ENCODE measurements at regions not wholly inside any gene's neighbourhood (a gene's known extent, or its start where the extent isn't known, plus 50 kb on each side); places are given as distances from the start of the nearest gene placed in this dataset.

- Histone ChIP-seq H3K4me1 (ENCODE audit: insufficient read depth, low read length, severe bottlenecking) (no peaks in the 10 kb centered on the region), H3K79me2 (ENCODE audit: insufficient read depth, low read length) (no peaks in the 10 kb centered on the region), H3K9me2 (ENCODE audit: low read depth, low read length) (no peaks in the 10 kb centered on the region), H3K4me3 (ENCODE audit: low read depth, low read length, poor library complexity, severe bottlenecking) (no peak overlapping the region), H3F3A (ENCODE audit: insufficient read depth, low read length) (no peaks in the 10 kb centered on the region), H3K27ac (ENCODE audit: low read depth, low read length, poor library complexity, severe bottlenecking) (no peak overlapping the region), H3K4me2 (ENCODE audit: low read length) (no peak overlapping the region), H3K9me3 (ENCODE audit: low read length) (no peaks in the 10 kb centered on the region), H3K27me3 (ENCODE audit: insufficient read depth, low read length) (0 out of 2 replicates have a peak, but pooled peaks cover 3% of the 10 kb centered on the region), H3K36me3 (ENCODE audit: insufficient read depth, low read length) (no peaks in the 10 kb centered on the region), H3K9ac (ENCODE audit: low read length) (no peak overlapping the region), H2AFZ (ENCODE audit: low read length) (no peak overlapping the region), H4K20me1 (ENCODE audit: insufficient read depth, low read length) (no peaks in the 10 kb centered on the region)
- TF ChIP-seq CTCF (IDR thresholded peaks at IDR 0.05; ENCODE audit: low read length), result no peak
Observed at GRCh38 chr10:128938558-128938957, 528.5 kb upstream of the MGMT start.

- Histone ChIP-seq H3K9ac (ENCODE audit: low read length) (no peak overlapping the region), H3K4me3 (ENCODE audit: low read depth, low read length, poor library complexity, severe bottlenecking) (no peak overlapping the region), H3K27ac (ENCODE audit: low read depth, low read length, poor library complexity, severe bottlenecking) (no peak overlapping the region), H3K79me2 (ENCODE audit: insufficient read depth, low read length) (no peaks in the 10 kb centered on the region), H3K9me3 (ENCODE audit: low read length) (no peaks in the 10 kb centered on the region), H3K9me2 (ENCODE audit: low read depth, low read length) (no peaks in the 10 kb centered on the region), H2AFZ (ENCODE audit: low read length) (no peak overlapping the region), H3F3A (ENCODE audit: insufficient read depth, low read length) (no peaks in the 10 kb centered on the region), H3K4me2 (ENCODE audit: low read length) (no peak overlapping the region), H4K20me1 (ENCODE audit: insufficient read depth, low read length) (no peaks in the 10 kb centered on the region), H3K27me3 (ENCODE audit: insufficient read depth, low read length) (no peaks in the 10 kb centered on the region), H3K4me1 (ENCODE audit: insufficient read depth, low read length, severe bottlenecking) (no peaks in the 10 kb centered on the region), H3K36me3 (ENCODE audit: insufficient read depth, low read length) (no peaks in the 10 kb centered on the region)
- TF ChIP-seq CTCF (IDR thresholded peaks at IDR 0.05; ENCODE audit: low read length) (no peak), EZH2 (IDR thresholded peaks at IDR 0.05; ENCODE audit: borderline replicate concordance, low read length) (no peak)
Observed at GRCh38 chr10:128940081-128940480, 527.0 kb upstream of the MGMT start.

GRCh38 chr10:128943111-128943510, 523.9 kb upstream of the MGMT start:
- H2AFZ ChIP-seq (ENCODE audit: low read length), result no peak overlapping the region
- H3K4me1 ChIP-seq (ENCODE audit: insufficient read depth, low read length, severe bottlenecking), result no peaks in the 10 kb centered on the region
- no peaks in the 10 kb centered on the region for H3K27me3 ChIP-seq (ENCODE audit: insufficient read depth, low read length)
- H3K9me2 ChIP-seq (ENCODE audit: low read depth, low read length), result no peaks in the 10 kb centered on the region
- no peaks in the 10 kb centered on the region for H3K9me3 ChIP-seq (ENCODE audit: low read length)
- no peak overlapping the region for H3K9ac ChIP-seq (ENCODE audit: low read length)
- no peak overlapping the region for H3K4me3 ChIP-seq (ENCODE audit: low read depth, low read length, poor library complexity, severe bottlenecking)
- H3K36me3 ChIP-seq (ENCODE audit: insufficient read depth, low read length), result no peaks in the 10 kb centered on the region
- no peak overlapping the region for H3K27ac ChIP-seq (ENCODE audit: low read depth, low read length, poor library complexity, severe bottlenecking)
- no peak overlapping the region for H3K4me2 ChIP-seq (ENCODE audit: low read length)
- no peaks in the 10 kb centered on the region for H3K79me2 ChIP-seq (ENCODE audit: insufficient read depth, low read length)
- H3F3A ChIP-seq (ENCODE audit: insufficient read depth, low read length), result no peaks in the 10 kb centered on the region
- TF ChIP-seq EZH2 (IDR thresholded peaks at IDR 0.05; ENCODE audit: borderline replicate concordance, low read length) (no peak), CTCF (IDR thresholded peaks at IDR 0.05; ENCODE audit: low read length) (no peak)
- H4K20me1 ChIP-seq (ENCODE audit: insufficient read depth, low read length), result no peaks in the 10 kb centered on the region
